ENCODE measurements at regions not wholly inside any gene's neighbourhood (a gene's known extent, or its start where the extent isn't known, plus 50 kb on each side); places are given as distances from the start of the nearest gene placed in this dataset.
"Not testable (repeated sequence)": the region's sequence is repeated elsewhere in the genome, so short reads cannot be mapped to it uniquely, and the experiment has no call there.

GRCh38 chr13:104671901-104672300 lies 1605.7 kb upstream of the SLC10A2 start:
- H3K36me3 Mint-ChIP-seq (ENCODE audit: low read depth): no peaks in the 10 kb centered on the region
- H3K9me3 Mint-ChIP-seq: no peaks in the 10 kb centered on the region
- H3K27me3 Mint-ChIP-seq: no peaks in the 10 kb centered on the region
- no peak overlapping the region for H3K4me3 Mint-ChIP-seq
- H3K4me1 Mint-ChIP-seq (ENCODE audit: low read depth): no peaks in the 10 kb centered on the region
- no peak overlapping the region for H3K27ac Mint-ChIP-seq
- DNase-seq: no peak

- Mint-ChIP-seq H3K36me3 (ENCODE audit: low read depth) (no peaks in the 10 kb centered on the region), H3K9me3 (no peaks in the 10 kb centered on the region), H3K27me3 (no peaks in the 10 kb centered on the region), H3K4me3 (no peak overlapping the region), H3K4me1 (ENCODE audit: low read depth) (no peaks in the 10 kb centered on the region), H3K27ac (no peak overlapping the region)
- DNase-seq: no peak
Observed at GRCh38 chr13:104657196-104657595, 1591.0 kb upstream of the SLC10A2 start.

- no peaks in the 10 kb centered on the region for H3K27me3 Mint-ChIP-seq
- no peaks in the 10 kb centered on the region for H3K4me1 Mint-ChIP-seq (ENCODE audit: low read depth)
- no peak overlapping the region for H3K4me3 Mint-ChIP-seq
- H3K27ac Mint-ChIP-seq: no peak overlapping the region
- H3K9me3 Mint-ChIP-seq: no peaks in the 10 kb centered on the region
- no peak for DNase-seq
- H3K36me3 Mint-ChIP-seq (ENCODE audit: low read depth): no peaks in the 10 kb centered on the region
Observed at GRCh38 chr13:104650431-104650830, 1584.2 kb upstream of the SLC10A2 start.

GRCh38 chr13:104648291-104648690 lies 1582.1 kb upstream of the SLC10A2 start:
- H3K27ac Mint-ChIP-seq: no peak overlapping the region
- H3K4me3 Mint-ChIP-seq: no peak overlapping the region
- no peaks in the 10 kb centered on the region for H3K27me3 Mint-ChIP-seq
- H3K9me3 Mint-ChIP-seq: no peaks in the 10 kb centered on the region
- H3K36me3 Mint-ChIP-seq (ENCODE audit: low read depth): no peaks in the 10 kb centered on the region
- H3K4me1 Mint-ChIP-seq (ENCODE audit: low read depth): no peaks in the 10 kb centered on the region
- DNase-seq: no peak

- Mint-ChIP-seq H3K4me1 (ENCODE audit: low read depth) (no peaks in the 10 kb centered on the region), H3K27me3 (no peaks in the 10 kb centered on the region), H3K4me3 (no peak overlapping the region), H3K36me3 (ENCODE audit: low read depth) (no peaks in the 10 kb centered on the region), H3K9me3 (no peaks in the 10 kb centered on the region), H3K27ac (no peak overlapping the region)
- DNase-seq: no peak
Observed at GRCh38 chr13:104645786-104646185, 1579.6 kb upstream of the SLC10A2 start.

- no peak for DNase-seq
- H3K27ac Mint-ChIP-seq: no peak overlapping the region
- no peak overlapping the region for H3K4me3 Mint-ChIP-seq
- H3K4me1 Mint-ChIP-seq (ENCODE audit: low read depth): no peaks in the 10 kb centered on the region
- no peaks in the 10 kb centered on the region for H3K9me3 Mint-ChIP-seq
- H3K27me3 Mint-ChIP-seq: peaks cover 3% of the 10 kb centered on the region
- no peaks in the 10 kb centered on the region for H3K36me3 Mint-ChIP-seq (ENCODE audit: low read depth)
Observed at GRCh38 chr13:104641309-104641708, 1575.1 kb upstream of the SLC10A2 start.

GRCh38 chr13:104635879-104636278 lies 1569.7 kb upstream of the SLC10A2 start:
- Mint-ChIP-seq H3K9me3 (no peaks in the 10 kb centered on the region), H3K4me3 (no peak overlapping the region), H3K4me1 (ENCODE audit: low read depth) (no peaks in the 10 kb centered on the region)

GRCh38 chr13:104634016-104634415 lies 1567.8 kb upstream of the SLC10A2 start:
- Mint-ChIP-seq H3K4me3 (no peak overlapping the region), H3K27me3 (no peaks in the 10 kb centered on the region), H3K4me1 (ENCODE audit: low read depth) (no peaks in the 10 kb centered on the region), H3K36me3 (ENCODE audit: low read depth) (no peaks in the 10 kb centered on the region), H3K27ac (no peak overlapping the region), H3K9me3 (no peaks in the 10 kb centered on the region)
- no peak for DNase-seq

More at GRCh38 chr13:104635879-104636278, 1569.7 kb upstream of the SLC10A2 start:
- Mint-ChIP-seq H3K27me3 (peaks cover 3% of the 10 kb centered on the region), H3K27ac (no peak overlapping the region), H3K36me3 (ENCODE audit: low read depth) (no peaks in the 10 kb centered on the region)
- DNase-seq: no peak

- H3K4me3 Mint-ChIP-seq: no peak overlapping the region
- H3K27ac Mint-ChIP-seq: no peak overlapping the region
- DNase-seq: no peak
- no peaks in the 10 kb centered on the region for H3K9me3 Mint-ChIP-seq
- no peaks in the 10 kb centered on the region for H3K36me3 Mint-ChIP-seq (ENCODE audit: low read depth)
- no peaks in the 10 kb centered on the region for H3K4me1 Mint-ChIP-seq (ENCODE audit: low read depth)
- no peaks in the 10 kb centered on the region for H3K27me3 Mint-ChIP-seq
Observed at GRCh38 chr13:104632736-104633135, 1566.5 kb upstream of the SLC10A2 start.

GRCh38 chr13:104625201-104625600 lies 1559.0 kb upstream of the SLC10A2 start:
- no peaks in the 10 kb centered on the region for H3K9me3 Mint-ChIP-seq
- no peaks in the 10 kb centered on the region for H3K27me3 Mint-ChIP-seq
- no peaks in the 10 kb centered on the region for H3K36me3 Mint-ChIP-seq (ENCODE audit: low read depth)
- no peaks in the 10 kb centered on the region for H3K4me1 Mint-ChIP-seq (ENCODE audit: low read depth)
- no peak overlapping the region for H3K27ac Mint-ChIP-seq
- DNase-seq: no peak
- no peak overlapping the region for H3K4me3 Mint-ChIP-seq

- Mint-ChIP-seq H3K4me3 (no peak overlapping the region), H3K9me3 (peaks cover 15% of the 10 kb centered on the region), H3K27me3 (no peaks in the 10 kb centered on the region), H3K36me3 (ENCODE audit: low read depth) (no peaks in the 10 kb centered on the region), H3K4me1 (ENCODE audit: low read depth) (no peaks in the 10 kb centered on the region), H3K27ac (no peak overlapping the region)
- no peak for DNase-seq
Observed at GRCh38 chr13:104616990-104617389, 1550.8 kb upstream of the SLC10A2 start.

- no peak for DNase-seq
- Mint-ChIP-seq H3K4me3 (no peak overlapping the region), H3K4me1 (ENCODE audit: low read depth) (no peaks in the 10 kb centered on the region), H3K9me3 (peaks cover 15% of the 10 kb centered on the region), H3K27ac (no peak overlapping the region), H3K36me3 (ENCODE audit: low read depth) (no peaks in the 10 kb centered on the region), H3K27me3 (no peaks in the 10 kb centered on the region)
Observed at GRCh38 chr13:104614361-104615145, 1548.3 kb upstream of the SLC10A2 start.

GRCh38 chr13:104608331-104608730 lies 1542.1 kb upstream of the SLC10A2 start:
- Mint-ChIP-seq H3K9me3 (no peaks in the 10 kb centered on the region), H3K36me3 (ENCODE audit: low read depth) (no peaks in the 10 kb centered on the region), H3K27ac (no peak overlapping the region), H3K4me3 (no peak overlapping the region), H3K4me1 (ENCODE audit: low read depth) (peaks cover 3% of the 10 kb centered on the region), H3K27me3 (no peaks in the 10 kb centered on the region)
- no peak for DNase-seq

- H3K4me3 Mint-ChIP-seq; H3K36me3 Mint-ChIP-seq (ENCODE audit: low read depth); H3K27me3 Mint-ChIP-seq; H3K27ac Mint-ChIP-seq; H3K4me1 Mint-ChIP-seq (ENCODE audit: low read depth); H3K9me3 Mint-ChIP-seq; DNase-seq: not testable (repeated sequence)
Observed at GRCh38 chr13:104605435-104605834, 1539.2 kb upstream of the SLC10A2 start.

- Mint-ChIP-seq H3K27ac (no peak overlapping the region), H3K4me1 (ENCODE audit: low read depth) (no peaks in the 10 kb centered on the region), H3K27me3 (no peaks in the 10 kb centered on the region), H3K36me3 (ENCODE audit: low read depth) (no peaks in the 10 kb centered on the region), H3K9me3 (no peaks in the 10 kb centered on the region), H3K4me3 (no peak overlapping the region)
- DNase-seq: no peak
Observed at GRCh38 chr13:104597546-104598180, 1531.4 kb upstream of the SLC10A2 start.

Measured in activated T-cell treated with anti-CD3 and anti-CD28 coated beads, Interleukin-2, amount 50 U/mL, for 24 hours (primary cell).